ENCODE measurements at regions not wholly inside any gene's neighbourhood (a gene's known extent, or its start where the extent isn't known, plus 50 kb on each side); places are given as distances from the start of the nearest gene placed in this dataset.

GRCh38 chrX:69257499-69258127 lies 92.4 kb upstream of the PJA1 start:
- TF ChIP-seq CTCF (IDR thresholded peaks at IDR 0.05; ENCODE audit: low read length) = no peak
- TF ChIP-seq EZH2 (IDR thresholded peaks at IDR 0.05; ENCODE audit: borderline replicate concordance, low read length) = no peak
